ENCODE measurements at regions not wholly inside any gene's neighbourhood (a gene's known extent, or its start where the extent isn't known, plus 50 kb on each side); places are given as distances from the start of the nearest gene placed in this dataset.

DNA sequence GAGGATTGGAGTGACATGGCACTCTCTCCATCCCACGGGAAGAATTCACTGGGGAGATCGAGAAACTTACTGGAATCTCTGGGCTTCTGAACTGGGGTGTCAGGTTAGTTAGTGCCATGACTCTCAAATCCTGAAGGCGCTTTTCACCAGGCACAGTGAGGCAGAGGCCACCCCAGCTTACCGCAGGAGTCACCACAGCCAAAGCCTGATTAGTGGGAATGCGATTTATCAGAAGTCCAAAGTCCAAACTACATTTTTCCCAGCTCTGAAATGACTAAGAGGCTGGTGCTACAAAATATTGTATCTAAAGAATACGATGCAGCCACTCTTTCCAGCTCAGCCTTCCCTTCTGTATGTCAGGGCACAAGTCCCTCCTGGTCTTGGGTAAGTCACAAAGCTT is 334.8 kb upstream of the SHH start:
- TF ChIP-seq, protein P1, sequence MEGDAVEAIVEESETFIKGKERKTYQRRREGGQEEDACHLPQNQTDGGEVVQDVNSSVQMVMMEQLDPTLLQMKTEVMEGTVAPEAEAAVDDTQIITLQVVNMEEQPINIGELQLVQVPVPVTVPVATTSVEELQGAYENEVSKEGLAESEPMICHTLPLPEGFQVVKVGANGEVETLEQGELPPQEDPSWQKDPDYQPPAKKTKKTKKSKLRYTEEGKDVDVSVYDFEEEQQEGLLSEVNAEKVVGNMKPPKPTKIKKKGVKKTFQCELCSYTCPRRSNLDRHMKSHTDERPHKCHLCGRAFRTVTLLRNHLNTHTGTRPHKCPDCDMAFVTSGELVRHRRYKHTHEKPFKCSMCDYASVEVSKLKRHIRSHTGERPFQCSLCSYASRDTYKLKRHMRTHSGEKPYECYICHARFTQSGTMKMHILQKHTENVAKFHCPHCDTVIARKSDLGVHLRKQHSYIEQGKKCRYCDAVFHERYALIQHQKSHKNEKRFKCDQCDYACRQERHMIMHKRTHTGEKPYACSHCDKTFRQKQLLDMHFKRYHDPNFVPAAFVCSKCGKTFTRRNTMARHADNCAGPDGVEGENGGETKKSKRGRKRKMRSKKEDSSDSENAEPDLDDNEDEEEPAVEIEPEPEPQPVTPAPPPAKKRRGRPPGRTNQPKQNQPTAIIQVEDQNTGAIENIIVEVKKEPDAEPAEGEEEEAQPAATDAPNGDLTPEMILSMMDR (IDR thresholded peaks at IDR 0.05): no peak
- no peak for TF ChIP-seq EZH2 (IDR thresholded peaks at IDR 0.05; ENCODE audit: borderline replicate concordance, insufficient read depth, low read depth, low read length, poor library complexity, severe bottlenecking)

Measured in B cell (primary cell).